Caco-2 (cell line): ENCODE measurements at regions not wholly inside any gene's neighbourhood (a gene's known extent, or its start where the extent isn't known, plus 50 kb on each side); places are given as distances from the start of the nearest gene placed in this dataset.

ENCODE experiments used
- BruUV-seq: library from RNA; stranded (reverse); fragments of 400-500 nt; replicated peaks from 2 replicates; lab custom pipeline; 2021; lab: Mats Ljungman, UMichigan
- CTCF ChIA-PET: fragments of 300-600 bp; sonication (Branson Sonifier 250); formaldehyde crosslinking; loops from one replicate; lab custom pipeline; 2022; ENCODE audit warnings: antibody characterized with exemption; lab: Charles Lee
- POLR2A ChIA-PET: fragments of 300-600 bp; sonication (Branson Sonifier 250); formaldehyde crosslinking; loops from one replicate; lab custom pipeline; 2022; ENCODE audit warnings: antibody characterized with exemption; lab: Charles Lee
- DNase-seq, 2 experiments: peaks; one replicate each; pipeline versions ENCODE4 v3.0.0 to v3.0.0-alpha.2; 2020 to 2022
- H3K27me3 ChIP-seq: replicated peaks from 2 replicates; pipeline ENCODE4 v1.6.0; 2011; ENCODE audit warnings: low read length; ENCODE audit not compliant: control insufficient read depth, insufficient read depth
- H3K36me3 ChIP-seq: 2 replicates; pipeline ENCODE4 v1.5.1; 2011; ENCODE audit warnings: low read length; ENCODE audit not compliant: control insufficient read depth, insufficient read depth
- H3K4me1 ChIP-seq: fragments of 250-450 bp; sonication (Bioruptor Pico); 2 replicates; pipeline ENCODE4 v1.5.1; 2020; ENCODE audit warnings: mild to moderate bottlenecking
- H3K4me3 ChIP-seq: 2 replicates; pipeline ENCODE4 v1.5.1; 2011; ENCODE audit warnings: low read depth, mild to moderate bottlenecking, control low read depth, low read length
- H3K9me3 ChIP-seq: fragments of 250-450 bp; sonication (Bioruptor Pico); 2 replicates; pipeline ENCODE4 v1.5.1; 2020; ENCODE audit warnings: mild to moderate bottlenecking, moderate library complexity
- H3K27ac Mint-ChIP-seq: one replicate; pipeline ENCODE4 v1.8.0; 2022; ENCODE audit warnings: mixed read lengths; ENCODE audit not compliant: unreplicated experiment
- H3K27me3 Mint-ChIP-seq: one replicate; pipeline ENCODE4 v1.8.0; 2022; ENCODE audit warnings: mixed read lengths; ENCODE audit not compliant: insufficient read depth, unreplicated experiment
- H3K36me3 Mint-ChIP-seq: one replicate; pipeline ENCODE4 v1.8.0; 2022; ENCODE audit warnings: mild to moderate bottlenecking, mixed read lengths; ENCODE audit not compliant: insufficient read depth, unreplicated experiment
- H3K4me1 Mint-ChIP-seq: one replicate; pipeline ENCODE4 v1.8.0; 2022; ENCODE audit warnings: low read depth, mixed read lengths; ENCODE audit not compliant: unreplicated experiment
- H3K4me3 Mint-ChIP-seq: one replicate; pipeline ENCODE4 v1.8.0; 2022; ENCODE audit warnings: mild to moderate bottlenecking, moderate library complexity, mixed read lengths; ENCODE audit not compliant: unreplicated experiment
- H3K9me3 Mint-ChIP-seq: one replicate; pipeline ENCODE4 v1.8.0; 2022; ENCODE audit warnings: mixed read lengths; ENCODE audit not compliant: unreplicated experiment
- CTCF ChIP-seq, 2 experiments: fragments of 200-600 bp in 1 of 2; IDR thresholded peaks; 1 replicate in 1 of 2; 2 replicates in 1 of 2; pipeline versions ENCODE4 v1.5.1 to v1.8.0; 2011 to 2022; ENCODE audit warnings: antibody characterized with exemption in 1 of 2, control low read depth in 1 of 2, inconsistent platforms in 1 of 2, low read depth in 1 of 2, low read length in 1 of 2, mild to moderate bottlenecking in 1 of 2, moderate library complexity in 1 of 2; ENCODE audit not compliant: insufficient read depth in 1 of 2, severe bottlenecking in 1 of 2, unreplicated experiment in 1 of 2
- intact Hi-C: fragments of 100-400 bp; cut with micrococcal nuclease; formaldehyde crosslinking; loops from one replicate; pipeline ENCODE4 v1.10.0; 2022; ENCODE audit not compliant: unreplicated experiment

GRCh38 chr13:109595471-109595870 is 190.9 kb downstream of the IRS2 start:
- CTCF ChIA-PET = no interaction called here
- POLR2A ChIA-PET = no interaction called here

GRCh38 chr13:109593230-109593629 is 193.2 kb downstream of the IRS2 start:
- ChIA-PET POLR2A (no interaction called here), CTCF (interaction anchor here (0.7 kb wide), 1 partner anchor 211 kb away, joined by 4 read pairs; no protein-coding TSS in a partner anchor)
- H3K4me1 Mint-ChIP-seq = peaks cover 21% of the 10 kb centered on the region
- DNase-seq = no peak
- H3K9me3 Mint-ChIP-seq = peaks cover 17% of the 10 kb centered on the region
- intact Hi-C loops = loop anchor here (5.0 kb wide), 1 partner anchor 331 kb away; no protein-coding TSS in a partner anchor
- H3K4me3 Mint-ChIP-seq = no peak overlapping the region
- H3K27ac Mint-ChIP-seq = no peak overlapping the region
- no peaks in the 10 kb centered on the region for H3K27me3 Mint-ChIP-seq
- Histone ChIP-seq H3K9me3 (no peaks in the 10 kb centered on the region), H3K4me1 (peaks cover 14% of the 10 kb centered on the region; the same call in 1 of the 2 replicates), H3K36me3 (no peaks in the 10 kb centered on the region), H3K4me3 (no peak overlapping the region), H3K27me3 (no peaks in the 10 kb centered on the region)
- no peaks in the 10 kb centered on the region for H3K36me3 Mint-ChIP-seq
- no peak for TF ChIP-seq CTCF (IDR thresholded peaks at IDR 0.05; ENCODE audit: insufficient read depth in 1 of 2, low read depth in 1 of 2, low read length in 1 of 2, severe bottlenecking in 1 of 2, unreplicated experiment in 1 of 2)
- BruUV-seq = no TSS peak

More at GRCh38 chr13:109595471-109595870, 190.9 kb downstream of the IRS2 start:
- DNase-seq = no peak
- Mint-ChIP-seq H3K27me3 (no peaks in the 10 kb centered on the region), H3K36me3 (no peaks in the 10 kb centered on the region), H3K4me1 (peaks cover 21% of the 10 kb centered on the region), H3K27ac (no peak overlapping the region), H3K4me3 (no peak overlapping the region), H3K9me3 (peaks cover under 1% of the 10 kb centered on the region)
- Histone ChIP-seq H3K36me3 (no peaks in the 10 kb centered on the region), H3K9me3 (no peaks in the 10 kb centered on the region), H3K27me3 (no peaks in the 10 kb centered on the region), H3K4me3 (no peak overlapping the region), H3K4me1 (0 out of 2 replicates have a peak, but pooled peaks cover 14% of the 10 kb centered on the region)
- intact Hi-C loops = no loop called here
- BruUV-seq = no TSS peak
- no peak for TF ChIP-seq CTCF (IDR thresholded peaks at IDR 0.05; ENCODE audit: insufficient read depth in 1 of 2, low read depth in 1 of 2, low read length in 1 of 2, severe bottlenecking in 1 of 2, unreplicated experiment in 1 of 2)

GRCh38 chr13:109592770-109593169 is 193.6 kb downstream of the IRS2 start:
- ChIA-PET POLR2A (no interaction called here), CTCF (no interaction called here)
- Mint-ChIP-seq H3K4me1 (peaks cover 26% of the 10 kb centered on the region), H3K27me3 (no peaks in the 10 kb centered on the region), H3K9me3 (peaks cover 17% of the 10 kb centered on the region), H3K36me3 (no peaks in the 10 kb centered on the region), H3K4me3 (no peak overlapping the region), H3K27ac (no peak overlapping the region)
- intact Hi-C loops = loop anchor here (5.0 kb wide), 1 partner anchor 330 kb away; no protein-coding TSS in a partner anchor
- Histone ChIP-seq H3K27me3 (no peaks in the 10 kb centered on the region), H3K4me1 (peaks cover 15% of the 10 kb centered on the region), H3K4me3 (no peak overlapping the region), H3K9me3 (no peaks in the 10 kb centered on the region), H3K36me3 (no peaks in the 10 kb centered on the region)
- DNase-seq = peak; percentile 30 to 40
- no TSS peak for BruUV-seq
- no peak for TF ChIP-seq CTCF (IDR thresholded peaks at IDR 0.05; ENCODE audit: insufficient read depth in 1 of 2, low read depth in 1 of 2, low read length in 1 of 2, severe bottlenecking in 1 of 2, unreplicated experiment in 1 of 2)
